Astrocyte (in vitro differentiated cells and primary cell): ENCODE measurements at regions not wholly inside any gene's neighbourhood (a gene's known extent, or its start where the extent isn't known, plus 50 kb on each side); places are given as distances from the start of the nearest gene placed in this dataset.

Source experiments
- DNase-seq: peaks from one replicate; pipeline ENCODE4 v3.0.0-alpha.2; 2010; ENCODE audit warnings: low read depth
- FAIRE-seq: peaks from 2 replicates; lab custom pipeline; 2011; peaks lifted over from hg19 to GRCh38; lab: Jason Lieb, UNC
- H2AFZ ChIP-seq: 2 replicates; pipeline ENCODE4 v1.6.0; 2012; ENCODE audit warnings: low read depth, low read length, inconsistent platforms
- H3K27ac ChIP-seq: 2 replicates; pipeline ENCODE4 v1.5.1; 2011; ENCODE audit warnings: low read depth, low read length, inconsistent platforms
- H3K27me3 ChIP-seq: 2 replicates; pipeline ENCODE4 v1.6.0; 2011; ENCODE audit warnings: low read length, inconsistent platforms; ENCODE audit not compliant: insufficient read depth
- H3K36me3 ChIP-seq: 2 replicates; pipeline ENCODE4 v1.5.1; 2011; ENCODE audit warnings: low read length, inconsistent platforms; ENCODE audit not compliant: insufficient read depth
- H3K4me1 ChIP-seq: 2 replicates; pipeline ENCODE4 v1.5.1; 2011; ENCODE audit warnings: low read length, inconsistent platforms; ENCODE audit not compliant: insufficient read depth
- H3K4me2 ChIP-seq: 2 replicates; pipeline ENCODE4 v1.6.0; 2012; ENCODE audit warnings: low read length, inconsistent platforms
- H3K4me3 ChIP-seq: 2 replicates; pipeline ENCODE4 v1.5.1; 2011; ENCODE audit warnings: low read depth, mild to moderate bottlenecking, low read length, inconsistent platforms; ENCODE audit not compliant: insufficient read depth
- H3K79me2 ChIP-seq: 2 replicates; pipeline ENCODE4 v1.6.0; 2012; ENCODE audit warnings: mild to moderate bottlenecking, low read length, inconsistent platforms; ENCODE audit not compliant: insufficient read depth
- H3K9ac ChIP-seq: 2 replicates; pipeline ENCODE4 v1.6.0; 2012; ENCODE audit warnings: mild to moderate bottlenecking, low read length, inconsistent platforms
- H3K9me3 ChIP-seq: 2 replicates; pipeline ENCODE4 v1.5.1; 2012; ENCODE audit warnings: low read depth, mild to moderate bottlenecking, low read length, inconsistent platforms; ENCODE audit not compliant: insufficient read depth
- H4K20me1 ChIP-seq: 2 replicates; pipeline ENCODE4 v1.6.0; 2012; ENCODE audit warnings: low read length, inconsistent platforms; ENCODE audit not compliant: insufficient read depth
- H3K27ac Mint-ChIP-seq: one replicate; pipeline ENCODE4 v1.8.0; 2021; ENCODE audit warnings: mild to moderate bottlenecking, mixed read lengths; ENCODE audit not compliant: unreplicated experiment
- H3K27me3 Mint-ChIP-seq: one replicate; pipeline ENCODE4 v1.8.0; 2021; ENCODE audit warnings: low read depth, mixed read lengths; ENCODE audit not compliant: unreplicated experiment
- H3K36me3 Mint-ChIP-seq: one replicate; pipeline ENCODE4 v1.8.0; 2021; ENCODE audit warnings: low read depth, mixed read lengths; ENCODE audit not compliant: unreplicated experiment
- H3K4me1 Mint-ChIP-seq: one replicate; pipeline ENCODE4 v1.8.0; 2021; ENCODE audit warnings: low read depth, mixed read lengths; ENCODE audit not compliant: unreplicated experiment
- H3K4me3 Mint-ChIP-seq: one replicate; pipeline ENCODE4 v1.8.0; 2021; ENCODE audit warnings: mild to moderate bottlenecking, moderate library complexity, mixed read lengths; ENCODE audit not compliant: unreplicated experiment
- H3K9me3 Mint-ChIP-seq: one replicate; pipeline ENCODE4 v1.8.0; 2021; ENCODE audit warnings: mild to moderate bottlenecking, mixed read lengths; ENCODE audit not compliant: unreplicated experiment
- CTCF ChIP-seq: IDR thresholded peaks from 2 replicates; pipeline ENCODE4 v1.5.1; 2011; ENCODE audit warnings: low read depth, mild to moderate bottlenecking, inconsistent platforms, low read length, moderate library complexity; ENCODE audit not compliant: insufficient read depth
- EZH2 ChIP-seq: IDR thresholded peaks from 2 replicates; pipeline ENCODE4 v1.6.1; 2012; ENCODE audit warnings: mild to moderate bottlenecking, low read length, inconsistent platforms; ENCODE audit not compliant: insufficient read depth

- no peak overlapping the region for H3K9ac ChIP-seq
- no peak overlapping the region for H3K4me3 ChIP-seq
- no peaks in the 10 kb centered on the region for H3K27me3 ChIP-seq
- H3K36me3 ChIP-seq = no peaks in the 10 kb centered on the region
- no peaks in the 10 kb centered on the region for H3K27me3 Mint-ChIP-seq
- no peak overlapping the region for H3K27ac ChIP-seq
- no peaks in the 10 kb centered on the region for H3K36me3 Mint-ChIP-seq
- H3K4me2 ChIP-seq = no peak overlapping the region
- no peaks in the 10 kb centered on the region for H4K20me1 ChIP-seq
- H3K79me2 ChIP-seq = no peaks in the 10 kb centered on the region
- no peak for FAIRE-seq
- H3K9me3 ChIP-seq = no peaks in the 10 kb centered on the region
- no peaks in the 10 kb centered on the region for H3K4me1 ChIP-seq
- DNase-seq = no peak
- H3K27ac Mint-ChIP-seq = no peak overlapping the region
- H3K4me3 Mint-ChIP-seq = no peak overlapping the region
- TF ChIP-seq CTCF = no peak
- no peak for TF ChIP-seq EZH2
- no peaks in the 10 kb centered on the region for H3K9me3 Mint-ChIP-seq
- H3K4me1 Mint-ChIP-seq = no peaks in the 10 kb centered on the region
- H2AFZ ChIP-seq = no peak overlapping the region
These were observed 259.4 kb upstream of the ETAA1 start for GRCh38 chr2:67137699-67138098.

GRCh38 chr2:67142071-67142470, 255.1 kb upstream of the ETAA1 start:
- H3K79me2 ChIP-seq = no peaks in the 10 kb centered on the region
- H3K4me2 ChIP-seq = no peak overlapping the region
- H3K27ac Mint-ChIP-seq = no peak overlapping the region
- H3K27me3 Mint-ChIP-seq = no peaks in the 10 kb centered on the region
- no peaks in the 10 kb centered on the region for H3K27me3 ChIP-seq
- H3K4me3 Mint-ChIP-seq = no peak overlapping the region
- no peak for FAIRE-seq
- no peaks in the 10 kb centered on the region for H3K36me3 ChIP-seq
- H3K4me1 ChIP-seq = no peaks in the 10 kb centered on the region
- no peaks in the 10 kb centered on the region for H3K4me1 Mint-ChIP-seq
- no peaks in the 10 kb centered on the region for H3K9me3 ChIP-seq
- no peak overlapping the region for H3K9ac ChIP-seq
- H2AFZ ChIP-seq = no peak overlapping the region
- H3K9me3 Mint-ChIP-seq = no peaks in the 10 kb centered on the region
- no peak for TF ChIP-seq CTCF
- TF ChIP-seq EZH2 = no peak
- DNase-seq = no peak
- no peaks in the 10 kb centered on the region for H4K20me1 ChIP-seq
- H3K27ac ChIP-seq = no peak overlapping the region
- H3K4me3 ChIP-seq = no peak overlapping the region
- no peaks in the 10 kb centered on the region for H3K36me3 Mint-ChIP-seq

DNA sequence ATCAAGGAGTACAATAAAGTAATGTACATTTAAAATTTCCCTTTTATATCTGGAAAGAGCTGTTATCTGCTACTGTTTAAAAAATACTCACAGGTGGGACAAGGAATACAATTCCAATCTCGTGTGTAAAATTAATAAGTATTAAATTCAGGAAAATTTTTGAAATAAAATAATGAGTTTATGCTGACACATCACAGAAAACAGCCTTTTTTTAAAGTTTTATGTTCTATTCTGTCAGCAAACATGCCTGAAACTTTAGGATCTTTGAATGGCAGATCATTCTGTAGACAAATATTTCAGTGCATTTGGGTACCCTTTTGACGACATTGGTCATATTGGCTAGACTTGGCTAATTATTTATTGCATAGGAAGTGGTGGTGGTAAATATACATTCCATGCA, 254.4 kb upstream of the ETAA1 start:
- FAIRE-seq = no peak

More for the DNA sequence above, 254.4 kb upstream of the ETAA1 start:
- H3K27me3 ChIP-seq = no peaks in the 10 kb centered on the region
- Mint-ChIP-seq H3K27me3 (no peaks in the 10 kb centered on the region), H3K4me3 (no peak overlapping the region), H3K4me1 (no peaks in the 10 kb centered on the region), H3K36me3 (no peaks in the 10 kb centered on the region), H3K27ac (no peak overlapping the region), H3K9me3 (no peaks in the 10 kb centered on the region)
- H3K36me3 ChIP-seq = no peaks in the 10 kb centered on the region
- H3K4me2 ChIP-seq = no peak overlapping the region
- no peak overlapping the region for H2AFZ ChIP-seq
- H3K9me3 ChIP-seq = no peaks in the 10 kb centered on the region
- TF ChIP-seq CTCF (no peak), EZH2 (no peak)
- no peak overlapping the region for H3K4me3 ChIP-seq
- H3K27ac ChIP-seq = no peak overlapping the region
- DNase-seq = no peak
- H3K79me2 ChIP-seq = no peaks in the 10 kb centered on the region
- H4K20me1 ChIP-seq = no peaks in the 10 kb centered on the region
- no peaks in the 10 kb centered on the region for H3K4me1 ChIP-seq
- no peak overlapping the region for H3K9ac ChIP-seq
